Panc1 (cell line): ENCODE measurements at regions not wholly inside any gene's neighbourhood (a gene's known extent, or its start where the extent isn't known, plus 50 kb on each side); places are given as distances from the start of the nearest gene placed in this dataset.

Experiments used
- ATAC-seq: fragments of 200-7000 bp; cut with Tn5 transposase; 2 replicates; pipeline ENCODE4 v1.9.1; 2020; ENCODE audit warnings: mild to moderate bottlenecking, moderate library complexity
- BruUV-seq: library from RNA; stranded (reverse); fragments of 400-500 nt; replicated peaks from 2 replicates; lab custom pipeline; 2021; lab: Mats Ljungman, UMichigan
- CTCF ChIA-PET: fragments of 300-600 bp; sonication (Branson Sonifier 250); formaldehyde crosslinking; loops from one replicate; lab custom pipeline; 2022; ENCODE audit warnings: antibody characterized with exemption; lab: Charles Lee
- POLR2A ChIA-PET: fragments of 300-600 bp; sonication (Branson Sonifier 250); formaldehyde crosslinking; loops from one replicate; lab custom pipeline; 2022; ENCODE audit warnings: antibody characterized with exemption; lab: Charles Lee
- DNase-seq: peaks from one replicate; pipeline ENCODE4 v3.0.0-alpha.2; 2010; ENCODE audit warnings: low read depth, low spot score
- H3K27ac ChIP-seq: 2 replicates; pipeline ENCODE4 v1.5.1; 2011; ENCODE audit warnings: mild to moderate bottlenecking, low read length, inconsistent platforms
- H3K27me3 ChIP-seq: fragments of 200-500 bp; sonication (Bioruptor generic); 2 replicates; pipeline ENCODE4 v1.6.0; 2014; ENCODE audit warnings: low read length, inconsistent platforms; ENCODE audit not compliant: control insufficient read depth, insufficient read depth
- H3K36me3 ChIP-seq: fragments of 200-500 bp; sonication (Bioruptor generic); 2 replicates; pipeline ENCODE4 v1.5.1; 2014; ENCODE audit warnings: inconsistent platforms, mild to moderate bottlenecking, low read length, moderate library complexity; ENCODE audit not compliant: control insufficient read depth, insufficient read depth
- H3K4me1 ChIP-seq: 2 replicates; pipeline ENCODE4 v1.5.1; 2011; ENCODE audit warnings: inconsistent platforms, mild to moderate bottlenecking, low read length, moderate library complexity; ENCODE audit not compliant: control insufficient read depth, insufficient read depth
- H3K4me3 ChIP-seq, 2 experiments: 2 replicates each; pipeline ENCODE4 v1.5.1; 2011 to 2012; ENCODE audit warnings: low read depth in 2 of 2, low read length in 2 of 2, mild to moderate bottlenecking in 2 of 2, inconsistent platforms in 1 of 2, moderate library complexity in 1 of 2
- H3K9me3 ChIP-seq: fragments of 200-500 bp; sonication (Bioruptor generic); 2 replicates; pipeline ENCODE4 v1.5.1; 2014; ENCODE audit warnings: low read depth, mild to moderate bottlenecking, inconsistent platforms, low read length, moderate library complexity; ENCODE audit not compliant: control insufficient read depth, insufficient read depth
- CTCF ChIP-seq: fragments of 450-650 bp; IDR thresholded peaks from 2 replicates; pipeline ENCODE4 v1.5.1; 2017; ENCODE audit warnings: mild to moderate bottlenecking
- POLR2AphosphoS5 ChIP-seq: IDR thresholded peaks from 2 replicates; pipeline ENCODE4 v1.6.1; 2012; ENCODE audit warnings: mild to moderate bottlenecking, low read depth, low read length, moderate library complexity
- REST ChIP-seq, 2 experiments: IDR thresholded peaks; 2 replicates each; pipeline ENCODE4 v1.6.1; 2011 to 2012; ENCODE audit warnings: low read depth in 2 of 2, control low read depth in 1 of 2, low read length in 1 of 2, mild to moderate bottlenecking in 1 of 2, moderate library complexity in 1 of 2; ENCODE audit not compliant: insufficient read depth in 1 of 2
- SIN3A ChIP-seq: IDR thresholded peaks from 2 replicates; pipeline ENCODE4 v1.6.1; 2012; ENCODE audit warnings: low read depth, mild to moderate bottlenecking, low read length, moderate library complexity, borderline replicate concordance; ENCODE audit not compliant: insufficient read depth
- TCF7L2 ChIP-seq: IDR thresholded peaks from 2 replicates; pipeline ENCODE4 v1.6.1; 2011; ENCODE audit warnings: mild to moderate bottlenecking, low read depth, low read length, inconsistent platforms
- in situ Hi-C: cut with HindIII; loops from 2 replicates; pipeline ENCODE4 v1.10.0; 2016; ENCODE audit warnings: low sequenced_read_pairs, low pct_unique_long_range_greater_than_20kb
- intact Hi-C: fragments of 100-400 bp; cut with micrococcal nuclease; formaldehyde crosslinking; loops from one replicate; pipeline ENCODE4 v1.10.0; 2022; ENCODE audit not compliant: unreplicated experiment

- no peak for DNase-seq
- H3K27me3 ChIP-seq = no peaks in the 10 kb centered on the region
- no TSS peak for BruUV-seq
- intact Hi-C loops (no loop called here), in situ Hi-C loops (no loop called here)
- ChIA-PET CTCF (no interaction called here), POLR2A (no interaction called here)
- H3K36me3 ChIP-seq = no peaks in the 10 kb centered on the region
- no peak overlapping the region for H3K4me3 ChIP-seq
- H3K4me1 ChIP-seq = no peaks in the 10 kb centered on the region
- no peak for TF ChIP-seq SIN3A
- TF ChIP-seq TCF7L2 = no peak
- no peak for TF ChIP-seq POLR2AphosphoS5
- TF ChIP-seq CTCF = no peak
- TF ChIP-seq REST (IDR thresholded peaks at IDR 0.05; ENCODE audit: insufficient read depth in 1 of 2, low read depth in 2 of 2, low read length in 1 of 2) = no peak
- ATAC-seq = no peak
- H3K27ac ChIP-seq = no peak overlapping the region
- no peaks in the 10 kb centered on the region for H3K9me3 ChIP-seq
These were observed 135.9 kb upstream of the ARHGEF9 start for GRCh38 chrX:63920875-63921274.

GRCh38 chrX:63919081-63919480 is 134.1 kb upstream of the ARHGEF9 start:
- BruUV-seq = no TSS peak
- TF ChIP-seq SIN3A (no peak), CTCF (no peak), REST (IDR thresholded peaks at IDR 0.05; ENCODE audit: insufficient read depth in 1 of 2, low read depth in 2 of 2, low read length in 1 of 2) (no peak), TCF7L2 (no peak), POLR2AphosphoS5 (no peak)
- H3K9me3 ChIP-seq = no peaks in the 10 kb centered on the region
- H3K4me1 ChIP-seq = no peaks in the 10 kb centered on the region
- intact Hi-C loops (no loop called here), in situ Hi-C loops (no loop called here)
- CTCF ChIA-PET = no interaction called here
- no peak for DNase-seq
- no peak overlapping the region for H3K27ac ChIP-seq
- POLR2A ChIA-PET = no interaction called here
- no peaks in the 10 kb centered on the region for H3K27me3 ChIP-seq
- no peak overlapping the region for H3K4me3 ChIP-seq
- ATAC-seq = no peak
- H3K36me3 ChIP-seq = no peaks in the 10 kb centered on the region
